GM19372 (cell line): ENCODE measurements at regions not wholly inside any gene's neighbourhood (a gene's known extent, or its start where the extent isn't known, plus 50 kb on each side); places are given as distances from the start of the nearest gene placed in this dataset.
"Not testable (repeated sequence)": the region's sequence is repeated elsewhere in the genome, so short reads cannot be mapped to it uniquely, and the experiment has no call there.

ENCODE experiments used
- ATAC-seq: cut with Tn5 transposase; IDR thresholded peaks from one replicate; pipeline ENCODE4 v1.9.1; 2021; ENCODE audit warnings: mild to moderate bottlenecking, low read depth, moderate library complexity; ENCODE audit not compliant: unreplicated experiment

DNA sequence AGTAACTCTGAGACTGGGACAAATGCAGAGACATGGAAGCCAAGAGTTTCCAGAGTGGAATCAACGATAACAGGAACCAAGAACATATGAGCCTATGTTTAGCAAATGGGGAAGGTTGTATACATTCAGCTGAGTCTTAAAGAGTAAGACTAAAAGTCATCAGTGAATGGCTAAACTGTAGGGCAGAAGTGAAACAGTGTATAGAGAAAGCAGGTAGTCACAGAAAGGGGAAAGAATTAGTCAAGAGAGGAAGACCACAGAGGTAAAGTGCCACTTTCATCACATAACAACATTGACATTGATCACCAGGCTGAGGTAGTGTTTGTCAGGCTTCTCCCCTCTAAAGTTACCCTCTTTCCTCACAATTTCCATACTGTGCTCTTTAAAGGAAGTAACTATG is 306.5 kb upstream of the SPTLC3 start:
- no peak for ATAC-seq

DNA sequence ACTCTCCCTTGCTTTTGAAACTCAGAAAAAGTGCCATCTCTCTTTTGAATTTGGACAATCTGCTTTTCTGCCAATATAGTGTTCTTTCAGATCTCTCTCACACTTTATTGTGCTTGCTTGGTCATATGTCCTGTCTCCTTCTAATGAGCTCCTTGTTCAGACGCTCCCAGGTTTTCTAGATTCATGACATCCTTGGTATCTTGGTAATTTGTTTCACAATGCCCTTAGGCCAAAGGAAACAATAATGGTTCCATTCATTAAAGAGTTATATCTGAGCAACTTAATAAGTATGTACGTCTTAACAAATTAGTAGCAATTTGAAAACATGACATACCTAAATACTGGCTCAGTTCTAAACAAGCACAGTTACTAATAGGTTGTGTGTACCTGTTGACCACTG is 293.4 kb upstream of the SPTLC3 start:
- no peak for ATAC-seq

DNA sequence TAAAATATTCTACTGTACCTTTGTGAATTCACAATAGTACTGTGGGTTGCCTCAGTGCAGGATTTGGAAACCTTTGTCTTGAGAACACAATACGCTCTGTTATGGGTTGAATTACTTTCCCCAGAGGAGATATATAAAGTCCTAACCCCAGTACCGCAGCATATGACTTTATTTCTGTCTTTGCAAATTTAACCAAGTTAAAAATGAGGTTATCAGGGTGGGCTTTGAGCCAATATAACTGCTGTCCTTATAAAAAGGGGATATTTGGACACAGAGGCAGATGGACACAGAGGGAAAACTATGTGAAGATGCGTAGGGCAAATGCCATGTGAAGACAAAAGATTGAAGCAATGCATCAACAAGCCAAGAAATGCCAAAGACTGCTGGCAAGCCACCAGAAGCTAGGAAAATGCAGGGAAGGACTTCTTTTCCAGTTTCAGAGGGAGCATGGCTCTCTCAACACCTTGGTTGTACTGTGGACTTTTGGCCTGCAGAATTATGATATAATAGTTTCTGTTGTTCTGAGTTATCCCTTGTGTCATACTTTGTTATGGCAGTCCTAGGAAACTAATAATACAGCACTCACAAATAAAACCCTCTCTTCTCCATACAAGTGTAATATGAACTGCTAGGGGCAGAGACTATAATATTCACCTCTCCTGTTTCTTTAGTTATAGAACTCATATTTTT is 292.6 kb upstream of the SPTLC3 start:
- no peak for ATAC-seq

DNA sequence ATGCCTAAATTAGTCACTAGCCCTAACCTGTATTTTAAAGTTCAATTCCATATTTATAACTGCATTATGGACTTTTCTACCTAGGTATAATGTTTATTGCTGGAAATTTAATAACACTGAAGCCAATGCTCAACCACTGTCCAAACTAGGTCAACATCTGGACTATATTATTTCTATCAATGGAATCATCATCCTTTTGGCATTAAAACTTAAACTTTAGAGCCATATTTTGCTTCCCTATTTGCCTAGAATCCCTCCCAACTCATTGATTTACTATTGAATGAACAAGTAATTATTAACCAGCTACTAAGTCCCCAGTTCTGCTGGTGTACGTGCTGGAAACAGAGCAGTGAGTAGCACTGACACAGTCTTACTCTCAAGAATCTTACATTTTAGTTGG is 291.7 kb upstream of the SPTLC3 start:
- no peak for ATAC-seq

DNA sequence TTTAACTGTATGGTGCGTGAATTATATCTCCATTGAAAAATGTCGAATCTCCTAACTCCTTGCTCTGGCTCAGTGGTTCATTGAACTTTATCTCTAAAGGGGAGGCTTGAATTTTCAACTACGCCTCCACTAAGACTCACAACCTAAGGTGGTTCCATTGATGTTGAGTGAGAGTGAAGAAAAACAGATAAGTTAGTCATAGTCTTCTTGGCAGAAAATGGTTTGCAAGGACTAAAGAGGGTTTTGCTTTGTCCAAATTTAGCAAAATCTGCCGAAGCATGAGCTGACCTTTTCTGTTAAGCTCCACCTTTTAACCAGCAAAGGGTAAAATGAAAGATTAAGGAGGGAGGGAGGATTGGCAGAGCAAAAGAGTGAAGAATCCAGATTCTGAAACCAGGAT is 290.2 kb upstream of the SPTLC3 start:
- no peak for ATAC-seq

DNA sequence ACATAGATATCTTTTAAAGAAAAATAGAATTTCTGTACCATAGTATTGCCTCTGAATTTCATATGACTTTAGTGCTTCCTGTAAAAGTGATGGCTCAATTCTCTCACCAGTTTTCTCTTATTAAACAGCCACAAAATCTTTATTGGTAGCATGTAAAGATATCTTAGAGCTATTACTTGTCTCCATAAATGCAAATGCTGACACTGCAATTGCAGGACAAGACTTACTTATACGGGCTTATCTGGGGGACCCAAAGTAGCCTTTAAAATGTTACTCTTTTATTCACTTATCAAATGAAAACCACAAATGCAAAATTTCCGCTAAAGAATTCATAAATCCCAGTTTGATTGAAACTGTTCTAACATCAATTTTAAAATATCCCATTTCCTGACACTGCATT is 287.1 kb upstream of the SPTLC3 start:
- no peak for ATAC-seq

DNA sequence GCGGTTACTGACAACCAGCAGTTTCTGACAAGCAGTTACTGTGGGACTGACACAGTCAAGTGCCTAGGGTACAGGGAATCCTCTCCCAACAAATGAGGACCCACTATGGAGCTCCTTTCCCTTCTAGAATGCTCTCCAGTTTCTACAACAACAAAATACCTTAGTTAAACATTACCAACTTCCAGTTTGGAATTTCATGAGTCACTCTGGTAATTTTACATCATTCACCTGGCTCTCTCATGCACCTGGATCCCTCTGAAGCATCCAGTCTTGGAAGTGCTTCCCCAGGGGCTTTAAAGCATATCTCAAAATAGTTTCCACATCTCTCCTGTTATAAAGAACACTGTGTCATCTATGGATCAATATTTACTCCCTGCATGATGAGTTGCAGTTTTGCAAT is 286.7 kb upstream of the SPTLC3 start:
- no peak for ATAC-seq

DNA sequence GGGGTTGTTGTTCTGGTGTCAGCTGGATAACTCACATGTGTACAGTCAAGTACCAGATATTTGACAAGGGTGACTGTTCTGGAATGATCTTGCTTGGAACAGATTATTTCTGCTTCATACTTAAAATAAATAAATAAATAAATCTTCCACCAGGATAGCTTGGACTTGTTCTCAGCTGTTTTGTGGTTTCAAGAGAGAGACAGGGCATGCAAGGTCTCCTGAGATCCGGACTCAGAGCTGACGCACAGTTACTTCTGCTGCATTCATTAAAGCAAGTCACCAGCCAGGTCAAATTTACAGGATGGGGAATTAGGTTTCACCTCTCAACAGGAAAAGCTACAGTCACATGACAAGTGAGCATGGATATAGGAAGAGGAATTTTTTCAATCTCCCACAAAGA is 285.0 kb upstream of the SPTLC3 start:
- no peak for ATAC-seq

DNA sequence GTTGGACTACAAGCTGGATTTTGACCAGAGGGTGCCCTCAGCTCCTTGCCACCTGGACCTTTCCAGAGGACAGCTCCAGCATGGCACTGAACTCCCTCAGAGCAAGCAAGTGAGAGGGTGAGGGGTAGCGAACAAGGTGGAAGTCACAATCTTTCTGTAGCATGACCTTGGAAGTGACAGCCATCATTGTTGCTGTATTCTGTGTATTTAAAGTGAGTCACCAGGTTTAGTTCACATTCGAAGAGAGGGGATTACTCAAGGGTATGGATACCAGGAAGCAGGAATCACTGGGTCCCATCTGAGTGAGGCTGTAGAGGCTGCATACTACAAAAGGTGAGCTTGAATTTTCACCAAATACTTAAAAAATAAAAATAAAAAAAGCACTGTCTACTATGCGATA is 280.0 kb upstream of the SPTLC3 start:
- no peak for ATAC-seq

DNA sequence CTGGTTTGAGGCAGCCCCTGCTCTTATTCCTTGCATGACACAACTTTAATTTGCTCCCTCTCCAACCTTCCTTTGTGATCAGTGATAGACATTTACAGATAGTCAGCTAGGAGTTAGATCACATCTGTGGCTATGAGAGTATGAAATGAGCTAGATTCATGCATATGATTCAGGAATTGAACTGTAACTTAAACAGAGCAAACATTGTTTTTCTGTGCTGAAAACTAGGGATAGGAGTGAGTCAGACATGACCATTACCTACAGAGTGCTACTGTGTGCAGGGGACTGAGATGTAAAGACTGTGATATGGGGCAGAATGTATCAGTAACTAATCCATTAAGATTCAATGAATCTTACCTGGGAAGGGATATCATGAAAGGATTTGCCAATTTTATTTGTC is 279.4 kb upstream of the SPTLC3 start:
- no peak for ATAC-seq

DNA sequence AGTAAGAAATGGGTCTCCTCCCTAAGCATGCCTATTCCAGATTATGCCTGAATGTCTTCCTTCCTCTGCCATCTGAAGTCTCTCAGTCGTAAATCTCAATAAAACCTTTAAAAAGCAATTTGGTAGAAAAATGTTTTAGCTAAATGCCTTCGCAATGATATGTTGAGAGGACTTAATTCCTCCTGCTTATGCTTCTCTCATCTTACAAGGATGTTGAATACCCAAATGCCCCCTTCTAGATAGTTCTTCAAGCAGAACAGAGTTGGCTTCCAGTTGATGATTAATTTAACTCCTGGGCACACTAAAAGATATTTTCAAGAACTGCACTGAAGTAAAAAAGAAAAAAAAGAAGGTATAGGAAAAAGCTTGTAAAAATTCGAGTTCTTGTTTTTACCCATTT is 275.0 kb upstream of the SPTLC3 start:
- no peak for ATAC-seq

DNA sequence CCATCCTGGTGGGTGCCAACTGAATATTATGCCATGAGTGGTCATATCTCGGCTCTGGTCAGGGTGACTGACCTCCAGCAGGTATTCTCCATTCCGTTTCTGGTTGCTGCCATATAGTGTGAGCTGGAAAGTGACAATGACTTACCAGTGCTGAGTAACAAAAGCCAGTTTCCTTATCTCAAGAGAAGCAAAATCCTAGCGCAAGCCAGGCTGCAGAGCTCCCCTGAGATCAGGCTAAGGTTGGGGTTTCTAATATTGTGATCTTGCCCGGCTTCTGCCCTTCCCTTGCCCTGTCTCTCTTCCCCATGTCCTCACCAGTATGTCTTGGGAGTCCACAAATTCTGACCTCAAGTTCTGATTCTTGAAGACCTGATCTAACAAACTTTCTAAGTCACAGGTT is 271.3 kb upstream of the SPTLC3 start:
- ATAC-seq = no peak

DNA sequence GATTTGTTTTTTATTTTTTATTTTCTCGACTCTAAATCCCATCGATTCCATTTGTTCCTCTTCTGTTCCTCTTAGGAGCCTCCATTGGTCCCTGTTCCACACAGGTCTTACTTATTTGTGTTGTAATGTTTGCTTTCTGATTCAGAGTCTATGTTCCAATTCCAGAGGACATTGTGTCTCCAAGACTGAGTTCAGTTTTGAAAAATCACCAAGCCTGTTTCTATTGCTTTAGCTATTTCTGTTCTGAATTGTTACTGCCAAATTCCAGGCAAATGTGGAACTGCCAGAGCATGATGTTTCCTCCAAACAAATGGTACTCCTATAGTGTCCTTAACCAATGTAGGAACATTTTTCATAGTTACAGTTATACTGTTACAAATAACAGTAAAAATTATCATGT is 270.9 kb upstream of the SPTLC3 start:
- ATAC-seq = no peak

DNA sequence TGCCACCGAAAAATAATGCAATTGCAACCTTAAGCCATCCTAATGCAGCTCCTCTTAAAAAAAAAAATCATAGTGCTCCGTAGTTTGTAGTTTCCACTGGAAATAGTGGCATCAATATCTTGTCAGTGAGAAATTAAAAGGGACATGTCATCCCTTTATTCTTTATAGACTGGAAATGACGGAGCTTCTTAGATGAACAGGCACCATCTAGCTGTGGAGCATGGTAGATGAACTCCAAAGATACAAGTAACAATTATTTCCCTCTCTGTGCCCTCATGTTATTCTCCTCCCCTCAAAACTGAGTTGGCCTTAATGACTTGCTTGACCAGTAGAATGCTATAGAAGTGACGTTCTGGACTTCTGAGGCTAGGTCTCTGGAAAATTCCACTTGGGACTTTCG is 268.1 kb upstream of the SPTLC3 start:
- ATAC-seq = no peak

DNA sequence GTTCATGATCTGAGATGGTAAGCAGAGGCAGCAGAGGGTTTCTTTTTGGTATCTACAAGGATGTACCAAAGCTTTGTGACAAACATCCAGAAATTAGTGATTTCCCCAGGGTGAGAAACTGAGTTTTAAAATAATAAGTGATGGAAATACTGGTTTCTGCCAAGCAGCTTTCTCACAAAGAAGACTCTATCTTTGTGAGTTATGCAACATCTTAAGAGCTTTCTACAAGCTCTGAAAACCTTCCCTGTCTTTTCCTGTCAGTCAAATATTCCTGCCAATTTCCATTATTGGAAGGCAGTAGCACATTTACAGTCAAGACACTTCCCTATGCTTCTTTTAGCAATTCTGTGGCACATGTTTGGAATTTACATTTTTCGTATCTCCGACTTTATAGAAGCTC is 264.7 kb upstream of the SPTLC3 start:
- no peak for ATAC-seq

DNA sequence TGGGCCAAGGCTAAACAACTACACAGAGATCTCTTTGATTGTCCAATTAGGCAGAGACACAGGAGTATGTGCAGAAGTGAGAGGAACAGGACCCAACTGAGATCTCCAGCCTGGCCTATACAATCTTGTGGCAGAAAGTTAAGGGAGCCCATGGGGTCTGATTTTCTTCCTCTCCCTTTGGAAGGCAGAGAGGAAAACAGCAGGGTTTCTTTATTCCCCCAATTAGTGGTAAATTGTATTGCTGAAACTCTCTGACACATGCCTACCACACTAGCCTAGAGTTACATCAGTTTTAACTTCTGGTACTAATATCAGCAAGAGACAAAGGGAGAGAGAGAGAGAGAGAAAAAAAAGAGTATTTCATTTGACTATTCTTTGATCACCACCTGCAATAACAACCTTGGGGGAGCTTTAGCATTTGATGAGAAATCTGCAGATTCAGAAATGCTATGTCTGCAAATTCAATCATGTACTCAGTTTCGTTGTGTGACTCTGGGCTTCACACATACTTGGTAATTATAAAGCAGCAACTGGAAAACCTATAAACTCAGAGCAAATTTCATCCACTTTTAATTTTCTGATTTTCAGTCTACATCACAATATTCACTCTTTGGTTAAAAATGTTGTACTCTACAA is 260.3 kb upstream of the SPTLC3 start:
- ATAC-seq = no peak

DNA sequence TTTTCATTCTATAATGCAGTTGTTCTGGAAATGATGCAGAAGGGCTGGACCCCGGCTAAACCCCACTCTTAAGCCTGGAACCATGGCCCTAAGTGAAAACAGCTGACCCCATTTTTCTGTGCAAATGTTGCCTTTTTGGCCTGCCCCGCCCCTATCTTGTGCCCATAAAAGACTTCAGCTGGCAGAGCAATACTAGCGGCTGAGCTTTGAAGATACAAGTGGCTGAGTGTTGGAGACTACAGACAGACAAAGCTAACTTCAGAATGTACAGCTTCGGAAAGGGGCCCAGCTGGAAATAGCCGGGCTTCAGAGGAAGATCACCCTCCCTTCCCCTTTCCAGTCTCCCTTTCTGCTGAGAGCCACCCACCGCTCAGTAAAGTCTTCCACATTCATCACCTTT is 258.6 kb upstream of the SPTLC3 start:
- ATAC-seq = no peak

DNA sequence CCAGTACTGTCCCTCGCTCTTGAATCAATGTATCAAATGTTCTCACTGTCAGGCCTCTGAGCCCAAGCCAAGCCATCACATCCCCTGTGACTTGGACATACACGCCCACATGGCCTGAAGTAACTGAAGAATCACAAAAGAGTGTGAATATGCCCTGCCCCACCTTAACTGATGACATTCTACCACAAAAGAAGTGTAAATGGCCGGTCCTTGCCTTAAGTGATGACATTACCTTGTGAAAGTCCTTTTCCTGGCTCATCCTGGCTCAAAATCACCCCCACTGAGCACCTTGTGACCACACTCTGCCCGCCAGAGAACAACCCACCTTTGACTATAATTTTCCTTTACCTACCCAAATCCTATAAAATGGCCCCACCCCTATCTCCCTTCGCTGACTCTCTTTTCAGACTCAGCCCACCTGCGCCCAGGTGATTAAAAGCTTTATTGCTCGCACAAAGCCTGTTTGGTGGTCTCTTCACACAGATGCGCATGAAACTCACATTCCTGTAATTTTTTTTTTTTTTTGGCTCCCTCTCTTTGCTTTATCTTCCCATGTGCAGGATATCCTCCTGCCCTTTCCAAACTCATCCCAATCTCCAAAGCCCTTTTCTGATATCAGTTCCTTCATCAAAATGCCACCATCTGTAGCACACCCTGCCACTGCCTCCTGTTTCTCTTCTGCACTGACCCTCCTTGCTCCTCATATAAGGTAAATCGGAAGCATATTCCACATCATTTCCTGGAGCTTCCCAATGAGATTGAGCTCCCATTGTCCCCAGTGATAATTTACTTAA is 255.7 kb upstream of the SPTLC3 start:
- not testable (repeated sequence) for ATAC-seq

DNA sequence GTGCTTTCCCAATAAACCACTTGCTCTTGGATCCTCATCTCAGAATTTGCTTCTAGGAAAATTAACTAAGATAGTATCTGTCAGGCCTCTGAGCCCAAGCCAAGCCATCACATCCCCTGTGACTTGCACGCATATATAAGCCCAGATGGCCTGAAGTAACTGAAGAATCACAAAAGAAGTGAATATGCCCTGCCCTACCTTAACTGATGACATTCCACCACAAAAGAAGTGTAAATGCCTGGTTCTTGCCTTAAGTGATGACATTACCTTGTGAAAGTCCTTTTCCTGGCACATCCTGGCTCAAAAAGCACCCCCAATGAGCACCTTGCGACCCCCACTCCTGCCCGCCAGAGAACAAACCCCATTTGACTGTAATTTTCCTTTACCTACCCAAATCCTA is 255.0 kb upstream of the SPTLC3 start:
- not testable (repeated sequence) for ATAC-seq

DNA sequence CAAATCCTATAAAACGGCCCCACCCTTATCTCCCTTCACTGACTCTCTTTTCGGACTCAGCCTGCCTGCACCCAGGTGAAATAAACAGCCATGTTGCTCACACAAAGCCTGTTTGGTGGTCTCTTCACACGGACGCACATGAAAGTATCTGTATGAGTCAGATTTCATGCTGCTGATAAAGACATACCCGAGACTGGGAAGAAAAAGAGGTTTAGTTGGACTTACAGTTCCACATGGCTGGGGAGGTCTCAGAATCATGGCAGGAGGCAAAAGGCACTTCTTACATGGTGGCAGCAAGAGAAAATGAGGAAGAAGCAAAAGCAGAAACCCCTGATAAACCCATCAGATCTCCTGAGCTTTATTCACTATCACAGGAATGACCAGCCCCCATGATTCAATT is 249.3 kb upstream of the SPTLC3 start:
- not testable (repeated sequence) for ATAC-seq

DNA sequence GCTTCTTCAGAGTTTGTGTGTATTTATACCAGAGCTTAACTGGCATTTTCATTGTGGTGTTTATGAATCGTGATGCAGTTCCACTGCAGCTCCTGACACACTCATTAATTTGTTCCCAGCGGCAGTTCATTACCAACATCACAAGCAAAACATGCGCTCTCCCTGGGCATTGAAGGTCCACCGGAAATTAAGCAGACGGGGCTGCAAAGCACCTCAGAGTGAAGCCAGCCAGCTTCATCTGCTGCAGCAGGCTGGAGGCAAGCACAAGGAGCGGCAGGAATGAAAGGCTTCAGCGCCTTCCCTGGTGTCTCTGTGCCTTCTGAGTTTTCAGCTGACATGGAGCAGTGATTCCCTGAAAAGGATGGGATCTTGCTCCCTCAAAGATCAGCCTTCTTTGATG is 246.0 kb upstream of the SPTLC3 start:
- ATAC-seq = no peak

DNA sequence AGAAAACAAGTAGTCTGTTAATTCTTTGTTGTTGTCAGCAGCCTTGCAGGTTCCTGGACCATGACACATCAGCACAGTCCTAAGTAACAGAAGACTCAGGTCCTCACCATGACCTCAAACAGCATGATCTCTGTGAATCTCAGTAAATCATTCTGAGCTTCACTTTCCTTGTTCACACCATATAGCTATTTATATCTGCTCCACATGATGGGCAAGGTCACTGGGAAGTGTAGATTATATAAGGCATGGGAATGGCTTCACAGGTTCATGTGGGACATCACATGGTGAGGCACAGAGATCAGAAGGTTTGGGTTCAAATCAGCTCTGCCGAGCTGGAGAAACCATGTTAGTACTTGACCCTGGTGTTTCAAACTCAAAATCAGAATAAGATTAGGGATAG is 245.4 kb upstream of the SPTLC3 start:
- ATAC-seq = no peak
